ENCODE measurements at regions not wholly inside any gene's neighbourhood (a gene's known extent, or its start where the extent isn't known, plus 50 kb on each side); places are given as distances from the start of the nearest gene placed in this dataset.
"Not testable (repeated sequence)": the region's sequence is repeated elsewhere in the genome, so short reads cannot be mapped to it uniquely, and the experiment has no call there.

DNA sequence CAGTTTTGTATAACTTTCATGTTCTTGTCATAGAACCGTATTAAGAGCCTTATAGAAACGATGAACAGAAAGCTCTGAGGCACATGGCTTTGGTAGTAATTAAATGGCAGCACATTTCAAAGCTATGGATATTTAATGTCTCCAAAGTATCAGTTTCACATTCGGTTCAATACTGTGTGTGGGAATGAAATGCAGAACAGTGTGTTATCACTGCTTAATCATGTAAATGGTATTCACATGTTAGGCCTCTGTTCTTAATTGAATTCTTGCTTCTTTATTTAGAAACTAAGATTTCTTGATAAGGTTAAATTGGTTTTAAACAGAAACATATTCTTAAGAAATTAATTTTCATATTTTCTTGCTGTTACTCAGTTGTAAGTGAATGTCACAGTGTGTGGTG is 701.0 kb upstream of the PITX2 start:
- Mint-ChIP-seq H3K4me1 (peaks cover 18% of the 10 kb centered on the region), H3K36me3 (no peaks in the 10 kb centered on the region), H3K27me3 (ENCODE audit: low read depth) (no peaks in the 10 kb centered on the region), H3K27ac (peak overlapping the region; percentile 78), H3K9me3 (no peaks in the 10 kb centered on the region), H3K4me3 (no peak overlapping the region)
- no peak for TF ChIP-seq CTCF (IDR thresholded peaks at IDR 0.05; ENCODE audit: unreplicated experiment)
- DNase-seq (ENCODE audit: low spot score in 2 of 2, unreplicated experiment in 2 of 2): no peak

- TF ChIP-seq CTCF (IDR thresholded peaks at IDR 0.05; ENCODE audit: unreplicated experiment): no peak
- no peaks in the 10 kb centered on the region for H3K36me3 Mint-ChIP-seq
- no peak overlapping the region for H3K4me3 Mint-ChIP-seq
- H3K27ac Mint-ChIP-seq: no peak overlapping the region
- H3K9me3 Mint-ChIP-seq: no peaks in the 10 kb centered on the region
- H3K4me1 Mint-ChIP-seq: peaks cover 18% of the 10 kb centered on the region
- no peak for DNase-seq (ENCODE audit: low spot score in 2 of 2, unreplicated experiment in 2 of 2)
- H3K27me3 Mint-ChIP-seq (ENCODE audit: low read depth): no peaks in the 10 kb centered on the region
Measured at GRCh38 chr4:111326450-111326849, 703.6 kb upstream of the PITX2 start.

GRCh38 chr4:111330786-111331185 is 707.9 kb upstream of the PITX2 start:
- Mint-ChIP-seq H3K9me3 (peaks cover 9% of the 10 kb centered on the region), H3K36me3 (no peaks in the 10 kb centered on the region), H3K27me3 (ENCODE audit: low read depth) (no peaks in the 10 kb centered on the region)

DNA sequence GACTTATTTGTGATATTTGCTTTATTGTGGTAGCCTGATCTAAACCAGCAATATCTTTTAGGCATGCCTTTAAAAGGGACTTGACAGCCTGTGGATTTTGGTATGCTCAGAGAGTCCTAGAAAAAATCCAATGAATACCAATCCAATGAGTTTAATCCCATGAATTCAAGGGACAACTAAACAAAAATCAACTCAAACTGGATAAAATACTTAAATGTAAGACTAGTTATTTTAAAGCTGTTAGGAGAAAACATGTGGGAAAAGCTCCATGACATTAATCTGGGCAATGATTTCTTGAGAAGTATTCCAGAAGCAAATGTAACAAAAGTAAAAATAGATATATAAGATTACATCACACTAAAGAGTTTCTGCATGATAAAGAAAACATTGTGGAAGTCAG is 711.5 kb upstream of the PITX2 start:
- Mint-ChIP-seq H3K27me3 (ENCODE audit: low read depth) (no peaks in the 10 kb centered on the region), H3K27ac (no peak overlapping the region), H3K4me3 (no peak overlapping the region), H3K9me3 (peaks cover 11% of the 10 kb centered on the region), H3K36me3 (no peaks in the 10 kb centered on the region), H3K4me1 (no peaks in the 10 kb centered on the region)
- TF ChIP-seq CTCF (IDR thresholded peaks at IDR 0.05; ENCODE audit: unreplicated experiment): no peak
- DNase-seq (ENCODE audit: low spot score in 2 of 2, unreplicated experiment in 2 of 2): no peak

More at GRCh38 chr4:111330786-111331185, 707.9 kb upstream of the PITX2 start:
- no peak for TF ChIP-seq CTCF (IDR thresholded peaks at IDR 0.05; ENCODE audit: unreplicated experiment)
- Mint-ChIP-seq H3K4me3 (no peak overlapping the region), H3K27ac (no peak overlapping the region), H3K4me1 (no peaks in the 10 kb centered on the region)
- no peak for DNase-seq (ENCODE audit: low spot score in 2 of 2, unreplicated experiment in 2 of 2)

DNA sequence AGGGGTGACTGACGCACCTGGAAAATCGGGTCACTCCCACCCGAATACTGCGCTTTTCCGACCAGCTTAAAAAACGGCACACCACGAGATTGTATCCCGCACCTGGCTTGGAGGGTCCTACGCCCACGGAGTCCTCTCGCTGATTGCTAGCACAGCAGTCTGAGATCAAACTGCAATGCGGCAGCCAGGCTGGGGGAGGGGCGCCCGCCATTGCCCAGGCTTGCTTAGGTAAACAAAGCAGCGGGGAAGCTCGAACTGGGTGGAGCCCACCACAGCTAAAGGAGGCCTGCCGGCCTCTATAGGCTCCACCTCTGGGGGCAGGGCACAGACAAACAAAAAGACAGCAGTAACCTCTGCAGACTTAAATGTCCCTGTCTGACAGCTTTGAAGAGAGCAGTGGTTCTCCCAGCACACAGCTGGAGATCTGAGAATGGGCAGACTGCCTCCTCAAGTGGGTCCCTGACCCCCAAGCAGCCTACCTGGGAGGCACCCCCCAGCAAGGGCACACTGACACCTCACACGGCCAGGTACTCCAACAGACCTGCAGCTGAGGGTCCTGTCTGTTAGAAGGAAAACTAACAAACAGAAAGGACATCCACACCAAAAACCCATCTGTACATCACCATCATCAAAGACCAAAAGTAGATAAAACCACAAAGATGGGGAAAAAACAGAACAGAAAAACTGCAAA is 714.5 kb upstream of the PITX2 start:
- not testable (repeated sequence) for H3K27ac Mint-ChIP-seq; H3K27me3 Mint-ChIP-seq (ENCODE audit: low read depth); H3K4me1 Mint-ChIP-seq; H3K4me3 Mint-ChIP-seq; DNase-seq (ENCODE audit: low spot score in 2 of 2, unreplicated experiment in 2 of 2); H3K9me3 Mint-ChIP-seq; H3K36me3 Mint-ChIP-seq

DNA sequence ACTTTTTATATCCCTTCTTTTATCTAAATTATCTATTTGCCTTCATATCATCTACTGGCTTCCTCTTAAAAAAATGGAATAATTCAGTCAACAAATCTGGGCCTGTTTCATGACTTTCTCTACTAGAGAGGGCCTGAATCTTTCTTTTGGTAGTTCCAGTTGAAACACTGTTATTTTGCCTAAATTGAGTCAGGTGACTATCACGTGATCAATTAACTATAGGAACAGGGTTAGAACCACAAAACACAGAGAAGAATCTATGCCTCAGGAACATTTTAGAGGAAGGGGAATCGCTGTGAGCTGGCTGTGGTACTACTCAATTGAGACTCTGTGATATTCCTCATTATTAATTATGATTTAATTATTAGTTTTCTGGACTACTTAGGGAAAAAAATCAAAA is 736.7 kb upstream of the PITX2 start:
- no peak overlapping the region for H3K27ac Mint-ChIP-seq
- peaks cover 13% of the 10 kb centered on the region for H3K9me3 Mint-ChIP-seq
- no peak overlapping the region for H3K4me3 Mint-ChIP-seq
- no peaks in the 10 kb centered on the region for H3K27me3 Mint-ChIP-seq (ENCODE audit: low read depth)
- TF ChIP-seq CTCF (IDR thresholded peaks at IDR 0.05; ENCODE audit: unreplicated experiment): no peak
- H3K4me1 Mint-ChIP-seq: no peaks in the 10 kb centered on the region
- H3K36me3 Mint-ChIP-seq: no peaks in the 10 kb centered on the region
- no peak for DNase-seq (ENCODE audit: low spot score in 2 of 2, unreplicated experiment in 2 of 2)
